ENCODE measurements at regions not wholly inside any gene's neighbourhood (a gene's known extent, or its start where the extent isn't known, plus 50 kb on each side); places are given as distances from the start of the nearest gene placed in this dataset.

- Mint-ChIP-seq H3K4me1 (no peaks in the 10 kb centered on the region), H3K27me3 (no peaks in the 10 kb centered on the region), H3K27ac (no peak overlapping the region), H3K4me3 (no peak overlapping the region), H3K36me3 (no peaks in the 10 kb centered on the region), H3K9me3 (no peaks in the 10 kb centered on the region)
- CTCF ChIA-PET, result no interaction called here
- DNase-seq, result no peak
Observed at GRCh38 chr11:105458071-105458470, 151.8 kb upstream of the GRIA4 start.

GRCh38 chr11:105456950-105457349 is 152.9 kb upstream of the GRIA4 start:
- Mint-ChIP-seq H3K36me3 (no peaks in the 10 kb centered on the region), H3K4me3 (no peak overlapping the region), H3K27me3 (no peaks in the 10 kb centered on the region), H3K9me3 (no peaks in the 10 kb centered on the region), H3K4me1 (no peaks in the 10 kb centered on the region), H3K27ac (no peak overlapping the region)
- DNase-seq, result no peak
- CTCF ChIA-PET, result no interaction called here

- CTCF ChIA-PET, result no interaction called here
- H3K27ac Mint-ChIP-seq, result no peak overlapping the region
- no peaks in the 10 kb centered on the region for H3K27me3 Mint-ChIP-seq
- peaks cover 2% of the 10 kb centered on the region for H3K9me3 Mint-ChIP-seq
- H3K4me1 Mint-ChIP-seq, result no peaks in the 10 kb centered on the region
- no peaks in the 10 kb centered on the region for H3K36me3 Mint-ChIP-seq
- H3K4me3 Mint-ChIP-seq, result no peak overlapping the region
- no peak for DNase-seq
Observed at GRCh38 chr11:105449100-105449734, 160.7 kb upstream of the GRIA4 start.

GRCh38 chr11:105448703-105449079 is 161.2 kb upstream of the GRIA4 start:
- Mint-ChIP-seq H3K9me3 (peaks cover 2% of the 10 kb centered on the region), H3K4me1 (no peaks in the 10 kb centered on the region), H3K27ac (no peak overlapping the region), H3K27me3 (no peaks in the 10 kb centered on the region), H3K36me3 (no peaks in the 10 kb centered on the region), H3K4me3 (no peak overlapping the region)
- DNase-seq, result no peak
- CTCF ChIA-PET, result no interaction called here

- H3K4me1 Mint-ChIP-seq, result no peaks in the 10 kb centered on the region
- CTCF ChIA-PET, result no interaction called here
- no peaks in the 10 kb centered on the region for H3K36me3 Mint-ChIP-seq
- no peaks in the 10 kb centered on the region for H3K27me3 Mint-ChIP-seq
- peaks cover 2% of the 10 kb centered on the region for H3K9me3 Mint-ChIP-seq
- no peak for DNase-seq
- H3K27ac Mint-ChIP-seq, result no peak overlapping the region
- no peak overlapping the region for H3K4me3 Mint-ChIP-seq
Observed at GRCh38 chr11:105447936-105448702, 161.8 kb upstream of the GRIA4 start.

DNA sequence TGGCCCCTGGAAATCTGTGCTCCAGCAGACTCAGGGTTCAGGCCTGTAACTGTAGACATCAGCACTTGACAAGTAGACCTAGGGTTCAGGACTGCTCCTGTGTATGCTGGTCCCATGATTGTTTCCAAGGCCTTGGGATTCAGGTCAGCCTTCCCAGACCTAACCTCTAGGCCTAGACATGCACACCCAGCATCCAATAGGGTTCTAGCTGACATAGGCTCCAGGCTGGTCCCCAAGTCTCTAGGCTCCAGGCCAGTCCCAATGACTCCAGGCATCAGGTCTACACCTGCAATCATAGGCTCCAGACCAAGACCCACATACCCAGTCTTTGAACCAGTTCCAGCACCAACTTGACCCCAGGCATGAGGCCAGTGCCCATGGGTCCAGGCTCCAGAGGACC is 166.2 kb upstream of the GRIA4 start:
- peaks cover 2% of the 10 kb centered on the region for H3K9me3 Mint-ChIP-seq
- H3K4me3 Mint-ChIP-seq, result no peak overlapping the region
- CTCF ChIA-PET, result no interaction called here
- H3K27me3 Mint-ChIP-seq, result no peaks in the 10 kb centered on the region
- no peak for DNase-seq
- no peak overlapping the region for H3K27ac Mint-ChIP-seq
- no peaks in the 10 kb centered on the region for H3K36me3 Mint-ChIP-seq
- H3K4me1 Mint-ChIP-seq, result no peaks in the 10 kb centered on the region

DNA sequence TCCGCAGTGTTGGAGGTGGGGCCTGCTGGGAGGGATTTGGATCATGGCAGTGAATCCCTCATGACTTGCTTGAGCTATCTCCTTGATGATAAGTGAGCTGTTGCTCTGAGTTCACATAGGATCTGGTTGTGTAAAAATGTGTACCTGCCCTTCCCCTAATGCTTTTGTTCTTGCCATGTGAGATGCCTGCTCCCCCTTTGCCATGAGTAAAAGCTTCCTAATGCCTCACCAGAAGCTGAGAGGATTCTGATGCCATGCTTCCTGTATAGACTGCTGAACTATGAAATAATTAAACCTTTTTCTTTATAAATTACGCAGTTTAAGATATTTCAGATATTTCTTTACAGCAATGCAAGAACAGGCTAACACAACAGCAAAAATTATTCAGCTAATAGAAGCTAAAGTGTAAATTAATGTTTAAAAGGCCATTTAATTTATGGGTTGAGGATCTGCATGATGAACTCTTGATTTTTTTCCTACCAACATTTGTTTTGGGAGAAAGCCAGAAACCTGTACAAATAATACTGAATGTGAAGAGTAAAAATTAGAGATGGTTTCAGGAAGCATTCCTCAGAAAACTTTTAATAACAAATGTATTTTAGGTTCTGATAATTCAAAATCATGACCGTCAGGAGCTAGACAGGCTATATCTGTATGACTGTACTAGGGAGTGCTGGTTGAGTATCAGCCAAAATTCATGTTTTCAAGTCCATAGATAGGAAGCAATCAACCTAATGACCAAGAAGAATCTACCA is 177.5 kb upstream of the GRIA4 start:
- H3K27ac Mint-ChIP-seq, result no peak overlapping the region
- no peaks in the 10 kb centered on the region for H3K9me3 Mint-ChIP-seq
- H3K27me3 Mint-ChIP-seq, result no peaks in the 10 kb centered on the region
- CTCF ChIA-PET, result no interaction called here
- no peak for DNase-seq
- no peak overlapping the region for H3K4me3 Mint-ChIP-seq
- H3K36me3 Mint-ChIP-seq, result no peaks in the 10 kb centered on the region
- no peaks in the 10 kb centered on the region for H3K4me1 Mint-ChIP-seq

GRCh38 chr11:105429096-105429910 is 180.6 kb upstream of the GRIA4 start:
- Mint-ChIP-seq H3K36me3 (no peaks in the 10 kb centered on the region), H3K4me3 (no peak overlapping the region), H3K4me1 (no peaks in the 10 kb centered on the region), H3K27me3 (no peaks in the 10 kb centered on the region), H3K9me3 (no peaks in the 10 kb centered on the region), H3K27ac (no peak overlapping the region)
- CTCF ChIA-PET, result no interaction called here
- no peak for DNase-seq

DNA sequence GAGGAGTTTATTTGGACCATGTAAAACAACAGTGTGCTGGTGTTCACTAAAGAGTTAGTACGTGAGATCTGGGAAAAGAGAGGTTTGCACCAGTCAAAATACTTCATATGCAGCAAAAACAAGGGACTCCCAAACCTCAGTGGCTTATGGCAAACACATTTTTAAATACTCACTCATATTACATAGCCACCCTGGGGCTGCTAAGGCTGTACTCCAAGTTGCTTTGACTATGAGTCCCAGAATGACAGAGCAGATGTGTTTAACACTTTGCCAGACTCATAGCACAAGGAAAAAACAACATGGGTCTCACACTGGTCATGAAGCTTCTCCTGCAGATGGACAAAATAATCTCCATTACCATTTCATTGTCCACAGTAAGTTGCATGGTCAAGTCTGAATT is 202.8 kb upstream of the GRIA4 start:
- Mint-ChIP-seq H3K27ac (no peak overlapping the region), H3K4me3 (no peak overlapping the region), H3K4me1 (no peaks in the 10 kb centered on the region), H3K36me3 (no peaks in the 10 kb centered on the region), H3K27me3 (no peaks in the 10 kb centered on the region), H3K9me3 (no peaks in the 10 kb centered on the region)
- no peak for DNase-seq
- CTCF ChIA-PET, result no interaction called here

- Mint-ChIP-seq H3K4me3 (no peak overlapping the region), H3K36me3 (no peaks in the 10 kb centered on the region), H3K9me3 (no peaks in the 10 kb centered on the region), H3K27ac (no peak overlapping the region), H3K27me3 (no peaks in the 10 kb centered on the region), H3K4me1 (no peaks in the 10 kb centered on the region)
- DNase-seq, result no peak
- CTCF ChIA-PET, result no interaction called here
Observed at GRCh38 chr11:105401269-105401809, 208.5 kb upstream of the GRIA4 start.

- H3K4me1 Mint-ChIP-seq, result no peaks in the 10 kb centered on the region
- H3K36me3 Mint-ChIP-seq, result no peaks in the 10 kb centered on the region
- no peak for DNase-seq
- H3K27ac Mint-ChIP-seq, result no peak overlapping the region
- H3K27me3 Mint-ChIP-seq, result no peaks in the 10 kb centered on the region
- no peak overlapping the region for H3K4me3 Mint-ChIP-seq
- CTCF ChIA-PET, result no interaction called here
- no peaks in the 10 kb centered on the region for H3K9me3 Mint-ChIP-seq
Observed at GRCh38 chr11:105399511-105399910, 210.4 kb upstream of the GRIA4 start.

DNA sequence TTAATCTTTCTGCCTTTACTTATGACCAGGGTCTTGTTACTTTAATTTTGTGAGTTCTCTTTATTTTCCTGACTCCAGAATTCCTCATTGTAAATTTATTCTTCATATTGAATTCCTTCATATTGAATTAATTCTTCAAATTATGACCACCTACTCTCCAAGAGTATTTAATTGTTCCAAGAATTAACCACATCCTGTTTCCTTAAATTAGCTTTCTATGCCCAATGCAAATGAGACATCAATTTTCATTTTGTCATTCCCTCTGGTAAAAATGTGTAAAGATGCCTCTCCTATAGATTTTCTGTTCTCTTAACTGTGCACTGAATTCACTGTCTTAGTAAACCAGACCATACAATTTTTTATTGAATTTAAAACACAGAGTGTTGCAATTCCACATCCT is 211.2 kb upstream of the GRIA4 start:
- Mint-ChIP-seq H3K27ac (no peak overlapping the region), H3K4me1 (no peaks in the 10 kb centered on the region), H3K9me3 (no peaks in the 10 kb centered on the region), H3K27me3 (no peaks in the 10 kb centered on the region), H3K4me3 (no peak overlapping the region), H3K36me3 (no peaks in the 10 kb centered on the region)
- CTCF ChIA-PET, result no interaction called here
- DNase-seq, result no peak

GRCh38 chr11:105393326-105393725 is 216.5 kb upstream of the GRIA4 start:
- DNase-seq, result no peak
- CTCF ChIA-PET, result no interaction called here
- no peak overlapping the region for H3K27ac Mint-ChIP-seq

DNA sequence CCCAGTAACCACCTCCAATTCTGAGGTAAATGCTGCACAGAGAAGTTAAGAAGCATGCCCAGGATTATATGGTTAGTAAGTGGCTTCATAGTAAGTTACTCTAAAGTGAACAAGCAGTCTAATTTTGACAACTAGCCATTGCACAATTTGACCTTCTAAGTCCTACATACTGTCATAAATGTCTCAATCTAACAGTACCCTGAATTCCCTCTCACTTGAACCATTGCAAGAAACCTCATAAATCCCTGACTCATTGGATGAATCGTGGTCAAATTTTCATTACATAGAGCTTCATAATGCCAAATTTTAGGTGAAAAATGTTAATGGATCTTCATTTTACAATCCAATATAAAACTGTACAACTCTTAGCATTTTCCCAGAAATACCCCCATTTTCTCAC is 217.3 kb upstream of the GRIA4 start:
- Mint-ChIP-seq H3K36me3 (no peaks in the 10 kb centered on the region), H3K4me1 (no peaks in the 10 kb centered on the region), H3K9me3 (no peaks in the 10 kb centered on the region), H3K27ac (no peak overlapping the region), H3K27me3 (no peaks in the 10 kb centered on the region), H3K4me3 (no peak overlapping the region)
- DNase-seq, result no peak
- CTCF ChIA-PET, result no interaction called here

More at GRCh38 chr11:105393326-105393725, 216.5 kb upstream of the GRIA4 start:
- Mint-ChIP-seq H3K9me3 (no peaks in the 10 kb centered on the region), H3K4me1 (no peaks in the 10 kb centered on the region), H3K27me3 (no peaks in the 10 kb centered on the region), H3K36me3 (no peaks in the 10 kb centered on the region), H3K4me3 (no peak overlapping the region)

Data from activated naive CD4-positive, alpha-beta T cell treated with anti-CD3 and anti-CD28 coated beads, Interleukin-2, amount 10 ng/mL, durations not matched to agents 7 days and 5 days (primary cell).